MM.1S (cell line): ENCODE measurements at regions not wholly inside any gene's neighbourhood (a gene's known extent, or its start where the extent isn't known, plus 50 kb on each side); places are given as distances from the start of the nearest gene placed in this dataset.

Experiments
- DNase-seq: peaks from one replicate; pipeline ENCODE4 v3.0.0-alpha.2; 2015
- H2AFZ ChIP-seq: fragments of 300-600 bp; sonication (generic); 2 replicates; pipeline ENCODE4 v1.6.0; 2016; ENCODE audit warnings: antibody characterized with exemption, low read length
- H3F3A ChIP-seq: fragments of 300-600 bp; sonication (generic); 2 replicates; pipeline ENCODE4 v1.6.1; 2016; ENCODE audit warnings: mild to moderate bottlenecking, antibody characterized with exemption, low read length, moderate library complexity, mixed read lengths; ENCODE audit not compliant: insufficient read depth
- H3K27ac ChIP-seq: fragments of 300-600 bp; sonication (generic); 2 replicates; pipeline ENCODE4 v1.5.1; 2016; ENCODE audit warnings: mild to moderate bottlenecking, low read length
- H3K27me3 ChIP-seq: fragments of 300-600 bp; sonication (generic); replicated peaks from 2 replicates; pipeline ENCODE4 v1.6.0; 2016; ENCODE audit warnings: low read length; ENCODE audit not compliant: insufficient read depth
- H3K36me3 ChIP-seq: fragments of 300-600 bp; sonication (generic); replicated peaks from 2 replicates; pipeline ENCODE4 v1.6.1; 2016; ENCODE audit warnings: mild to moderate bottlenecking, low read length, mixed read lengths; ENCODE audit not compliant: insufficient read depth
- H3K4me1 ChIP-seq: fragments of 300-600 bp; sonication (generic); 2 replicates; pipeline ENCODE4 v1.6.1; 2016; ENCODE audit warnings: low read length, mixed read lengths
- H3K4me2 ChIP-seq: fragments of 300-600 bp; sonication (generic); 2 replicates; pipeline ENCODE4 v1.6.0; 2016; ENCODE audit warnings: low read depth, low read length
- H3K4me3 ChIP-seq: fragments of 300-600 bp; sonication (generic); 2 replicates; pipeline ENCODE4 v1.5.1; 2016; ENCODE audit warnings: low read length, mixed read lengths
- H3K79me2 ChIP-seq: fragments of 300-600 bp; sonication (generic); 2 replicates; pipeline ENCODE4 v1.6.1; 2016; ENCODE audit warnings: mixed run types, low read length, mixed read lengths
- H3K9ac ChIP-seq: fragments of 300-600 bp; sonication (generic); 2 replicates; pipeline ENCODE4 v1.6.1; 2016; ENCODE audit warnings: low read length, mixed read lengths
- H3K9me2 ChIP-seq: fragments of 300-600 bp; sonication (generic); replicated peaks from 2 replicates; pipeline ENCODE4 v1.6.1; 2016; ENCODE audit warnings: mild to moderate bottlenecking, low read length, mixed read lengths; ENCODE audit not compliant: insufficient read depth
- H3K9me3 ChIP-seq: fragments of 300-600 bp; sonication (generic); replicated peaks from 2 replicates; pipeline ENCODE4 v1.6.1; 2016; ENCODE audit warnings: mild to moderate bottlenecking, low read length, mixed read lengths; ENCODE audit not compliant: insufficient read depth
- H4K20me1 ChIP-seq: fragments of 300-600 bp; sonication (generic); 2 replicates; pipeline ENCODE4 v1.6.1; 2016; ENCODE audit warnings: mild to moderate bottlenecking, low read length, moderate library complexity, mixed read lengths; ENCODE audit not compliant: insufficient read depth
- CTCF ChIP-seq: fragments of 300-600 bp; sonication (generic); IDR thresholded peaks from 2 replicates; pipeline ENCODE4 v1.5.1; 2016; ENCODE audit warnings: antibody characterized with exemption, low read length, mixed read lengths
- EZH2 ChIP-seq: fragments of 300-600 bp; sonication (generic); optimal IDR thresholded peaks from 2 replicates; pipeline ENCODE3; 2017; ENCODE audit warnings: low read depth, mild to moderate bottlenecking, antibody characterized with exemption, low read length, mixed read lengths
- EZH2phosphoT487 ChIP-seq: fragments of 300-600 bp; sonication (generic); IDR thresholded peaks from 2 replicates; pipeline ENCODE4 v1.6.1; 2018; ENCODE audit warnings: antibody characterized with exemption, low read length

GRCh38 chr1:38179483-38179882, 132.9 kb upstream of the POU3F1 start:
- H3K9me2 ChIP-seq = no peaks in the 10 kb centered on the region

GRCh38 chr1:38178216-38178615, 131.6 kb upstream of the POU3F1 start:
- Histone ChIP-seq H3K9me3 (no peaks in the 10 kb centered on the region), H3K79me2 (no peaks in the 10 kb centered on the region), H3K36me3 (no peaks in the 10 kb centered on the region), H3K27ac (no peak overlapping the region), H2AFZ (no peak overlapping the region), H3K9ac (no peak overlapping the region), H3K27me3 (no peaks in the 10 kb centered on the region), H3K4me1 (no peaks in the 10 kb centered on the region), H3K4me3 (no peak overlapping the region), H3K9me2 (no peaks in the 10 kb centered on the region), H3K4me2 (no peak overlapping the region), H4K20me1 (no peaks in the 10 kb centered on the region), H3F3A (no peaks in the 10 kb centered on the region)
- TF ChIP-seq EZH2phosphoT487 (no peak), CTCF (no peak), EZH2 (no peak)
- no peak for DNase-seq

More at GRCh38 chr1:38179483-38179882, 132.9 kb upstream of the POU3F1 start:
- no peaks in the 10 kb centered on the region for H3K36me3 ChIP-seq
- no peaks in the 10 kb centered on the region for H3F3A ChIP-seq
- H3K9ac ChIP-seq = no peak overlapping the region
- no peak overlapping the region for H3K27ac ChIP-seq
- no peaks in the 10 kb centered on the region for H3K9me3 ChIP-seq
- no peaks in the 10 kb centered on the region for H3K79me2 ChIP-seq
- no peaks in the 10 kb centered on the region for H3K4me1 ChIP-seq
- no peak overlapping the region for H2AFZ ChIP-seq
- TF ChIP-seq EZH2 (no peak), EZH2phosphoT487 (no peak), CTCF (no peak)
- DNase-seq = no peak
- H3K27me3 ChIP-seq = no peaks in the 10 kb centered on the region
- no peak overlapping the region for H3K4me3 ChIP-seq
- no peaks in the 10 kb centered on the region for H4K20me1 ChIP-seq
- no peak overlapping the region for H3K4me2 ChIP-seq

GRCh38 chr1:38175121-38175520, 128.5 kb upstream of the POU3F1 start:
- Histone ChIP-seq H3K4me1 (no peaks in the 10 kb centered on the region), H3K79me2 (no peaks in the 10 kb centered on the region), H3K9ac (no peak overlapping the region), H3K9me3 (no peaks in the 10 kb centered on the region), H2AFZ (no peak overlapping the region), H3K27ac (no peak overlapping the region), H3K4me2 (no peak overlapping the region), H3K27me3 (no peaks in the 10 kb centered on the region), H4K20me1 (no peaks in the 10 kb centered on the region), H3K9me2 (no peaks in the 10 kb centered on the region), H3F3A (no peaks in the 10 kb centered on the region), H3K4me3 (no peak overlapping the region), H3K36me3 (no peaks in the 10 kb centered on the region)
- TF ChIP-seq EZH2 (no peak), EZH2phosphoT487 (no peak), CTCF (no peak)
- DNase-seq = no peak

GRCh38 chr1:38173848-38174247, 127.3 kb upstream of the POU3F1 start:
- Histone ChIP-seq H3K27ac (no peak overlapping the region), H3F3A (no peaks in the 10 kb centered on the region), H4K20me1 (no peaks in the 10 kb centered on the region), H3K9ac (no peak overlapping the region), H3K9me2 (no peaks in the 10 kb centered on the region), H3K4me1 (no peaks in the 10 kb centered on the region), H3K27me3 (no peaks in the 10 kb centered on the region), H3K36me3 (no peaks in the 10 kb centered on the region), H3K9me3 (no peaks in the 10 kb centered on the region), H3K4me2 (no peak overlapping the region), H2AFZ (no peak overlapping the region), H3K79me2 (no peaks in the 10 kb centered on the region), H3K4me3 (no peak overlapping the region)
- no peak for TF ChIP-seq EZH2phosphoT487
- no peak for TF ChIP-seq CTCF
- no peak for TF ChIP-seq EZH2
- no peak for DNase-seq
